DND-41 (cell line): ENCODE measurements at regions not wholly inside any gene's neighbourhood (a gene's known extent, or its start where the extent isn't known, plus 50 kb on each side); places are given as distances from the start of the nearest gene placed in this dataset.
"Not testable (repeated sequence)": the region's sequence is repeated elsewhere in the genome, so short reads cannot be mapped to it uniquely, and the experiment has no call there.

Experiments
- EZH2 ChIP-seq: IDR thresholded peaks from 3 replicates; pipeline ENCODE4 v1.6.1; 2012; ENCODE audit warnings: borderline replicate concordance, low read depth, mild to moderate bottlenecking, moderate library complexity, low read length, inconsistent platforms; ENCODE audit not compliant: severe bottlenecking
- TF ChIP-seq, protein P1 (sequence below): IDR thresholded peaks from 2 replicates; pipeline ENCODE4 v1.5.1; 2012; ENCODE audit warnings: borderline replicate concordance, low read length, moderate library complexity, mild to moderate bottlenecking; ENCODE audit not compliant: poor library complexity, severe bottlenecking; ENCODE audit errors: extremely low read depth

DNA sequence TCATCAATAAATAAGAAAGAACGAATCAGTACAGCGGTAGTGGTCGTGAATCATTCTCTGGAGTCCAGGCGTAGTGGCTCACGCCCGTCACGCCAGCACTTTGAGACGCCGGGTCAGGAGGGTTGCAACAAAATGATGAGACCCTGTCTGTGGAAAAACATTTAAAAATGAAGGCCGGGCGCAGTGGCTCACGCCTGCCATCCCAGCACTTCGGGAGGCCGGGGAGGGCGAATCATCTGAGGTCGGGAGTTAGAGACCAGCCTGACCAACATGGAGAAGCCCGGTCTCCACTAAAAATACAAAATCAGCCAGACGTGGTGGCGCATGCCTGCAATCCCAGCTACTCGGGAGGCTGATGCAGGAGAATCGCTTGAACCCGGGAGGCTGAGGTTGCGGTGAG, 111.8 kb upstream of the ANKRD30BL start:
- TF ChIP-seq, protein P1, sequence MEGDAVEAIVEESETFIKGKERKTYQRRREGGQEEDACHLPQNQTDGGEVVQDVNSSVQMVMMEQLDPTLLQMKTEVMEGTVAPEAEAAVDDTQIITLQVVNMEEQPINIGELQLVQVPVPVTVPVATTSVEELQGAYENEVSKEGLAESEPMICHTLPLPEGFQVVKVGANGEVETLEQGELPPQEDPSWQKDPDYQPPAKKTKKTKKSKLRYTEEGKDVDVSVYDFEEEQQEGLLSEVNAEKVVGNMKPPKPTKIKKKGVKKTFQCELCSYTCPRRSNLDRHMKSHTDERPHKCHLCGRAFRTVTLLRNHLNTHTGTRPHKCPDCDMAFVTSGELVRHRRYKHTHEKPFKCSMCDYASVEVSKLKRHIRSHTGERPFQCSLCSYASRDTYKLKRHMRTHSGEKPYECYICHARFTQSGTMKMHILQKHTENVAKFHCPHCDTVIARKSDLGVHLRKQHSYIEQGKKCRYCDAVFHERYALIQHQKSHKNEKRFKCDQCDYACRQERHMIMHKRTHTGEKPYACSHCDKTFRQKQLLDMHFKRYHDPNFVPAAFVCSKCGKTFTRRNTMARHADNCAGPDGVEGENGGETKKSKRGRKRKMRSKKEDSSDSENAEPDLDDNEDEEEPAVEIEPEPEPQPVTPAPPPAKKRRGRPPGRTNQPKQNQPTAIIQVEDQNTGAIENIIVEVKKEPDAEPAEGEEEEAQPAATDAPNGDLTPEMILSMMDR: not testable (repeated sequence)
- not testable (repeated sequence) for TF ChIP-seq EZH2
